ENCODE measurements at regions not wholly inside any gene's neighbourhood (a gene's known extent, or its start where the extent isn't known, plus 50 kb on each side); places are given as distances from the start of the nearest gene placed in this dataset.

- TF ChIP-seq EZH2phosphoT487 (IDR thresholded peaks at IDR 0.05; ENCODE audit: borderline replicate concordance, low read length) (no peak), CTCF (IDR thresholded peaks at IDR 0.05; ENCODE audit: low read depth, low read length, poor library complexity, severe bottlenecking) (no peak)
- Histone ChIP-seq H3K4me2 (ENCODE audit: low read length) (no peak overlapping the region), H3F3A (ENCODE audit: control insufficient read depth, insufficient read depth) (no peaks in the 10 kb centered on the region), H3K27ac (ENCODE audit: low read depth, low read length) (no peak overlapping the region), H3K4me3 (ENCODE audit: low read length) (no peak overlapping the region), H3K9me3 (ENCODE audit: control insufficient read depth, insufficient read depth, low read length) (no peaks in the 10 kb centered on the region), H3K4me1 (ENCODE audit: control insufficient read depth, low read length) (0 out of 2 replicates have a peak, but pooled peaks cover 4% of the 10 kb centered on the region), H4K20me1 (ENCODE audit: control insufficient read depth, insufficient read depth, low read depth, low read length) (no peaks in the 10 kb centered on the region), H3K27me3 (ENCODE audit: control insufficient read depth, low read length) (peaks cover 5% of the 10 kb centered on the region; the same call in 1 of the 2 replicates), H3K36me3 (ENCODE audit: control insufficient read depth, low read length) (no peaks in the 10 kb centered on the region), H3K9me2 (replicated peaks; ENCODE audit: control insufficient read depth, low read length) (no peaks in the 10 kb centered on the region), H3K79me2 (ENCODE audit: control insufficient read depth, low read length) (no peaks in the 10 kb centered on the region)
Measured at GRCh38 chr2:133888107-133888506, 319.8 kb upstream of the NCKAP5 start.

GRCh38 chr2:133888621-133889219, 320.5 kb upstream of the NCKAP5 start:
- Histone ChIP-seq H3K9me2 (replicated peaks; ENCODE audit: control insufficient read depth, low read length) (no peaks in the 10 kb centered on the region), H3K4me2 (ENCODE audit: low read length) (no peak overlapping the region), H3K36me3 (ENCODE audit: control insufficient read depth, low read length) (no peaks in the 10 kb centered on the region), H3F3A (ENCODE audit: control insufficient read depth, insufficient read depth) (no peaks in the 10 kb centered on the region), H3K27me3 (ENCODE audit: control insufficient read depth, low read length) (peaks cover 5% of the 10 kb centered on the region; the same call in 1 of the 2 replicates), H3K9me3 (ENCODE audit: control insufficient read depth, insufficient read depth, low read length) (no peaks in the 10 kb centered on the region), H3K4me1 (ENCODE audit: control insufficient read depth, low read length) (0 out of 2 replicates have a peak, but pooled peaks cover 4% of the 10 kb centered on the region), H3K4me3 (ENCODE audit: low read length) (no peak overlapping the region), H3K79me2 (ENCODE audit: control insufficient read depth, low read length) (no peaks in the 10 kb centered on the region), H3K27ac (ENCODE audit: low read depth, low read length) (no peak overlapping the region), H4K20me1 (ENCODE audit: control insufficient read depth, insufficient read depth, low read depth, low read length) (no peaks in the 10 kb centered on the region)
- TF ChIP-seq CTCF (IDR thresholded peaks at IDR 0.05; ENCODE audit: low read depth, low read length, poor library complexity, severe bottlenecking) = no peak
- no peak for TF ChIP-seq EZH2phosphoT487 (IDR thresholded peaks at IDR 0.05; ENCODE audit: borderline replicate concordance, low read length)

- TF ChIP-seq CTCF (IDR thresholded peaks at IDR 0.05; ENCODE audit: low read depth, low read length, poor library complexity, severe bottlenecking) = no peak
- TF ChIP-seq EZH2phosphoT487 (IDR thresholded peaks at IDR 0.05; ENCODE audit: borderline replicate concordance, low read length) = no peak
Measured at GRCh38 chr2:133892352-133892913, 324.2 kb upstream of the NCKAP5 start.

More at GRCh38 chr2:133892352-133892913, 324.2 kb upstream of the NCKAP5 start:
- Histone ChIP-seq H3F3A (ENCODE audit: control insufficient read depth, insufficient read depth) (no peaks in the 10 kb centered on the region), H4K20me1 (ENCODE audit: control insufficient read depth, insufficient read depth, low read depth, low read length) (no peaks in the 10 kb centered on the region), H3K27ac (ENCODE audit: low read depth, low read length) (no peak overlapping the region), H3K36me3 (ENCODE audit: control insufficient read depth, low read length) (no peaks in the 10 kb centered on the region), H3K79me2 (ENCODE audit: control insufficient read depth, low read length) (no peaks in the 10 kb centered on the region), H3K9me2 (replicated peaks; ENCODE audit: control insufficient read depth, low read length) (no peaks in the 10 kb centered on the region), H3K4me3 (ENCODE audit: low read length) (no peak overlapping the region), H3K4me1 (ENCODE audit: control insufficient read depth, low read length) (no peaks in the 10 kb centered on the region), H3K4me2 (ENCODE audit: low read length) (no peak overlapping the region), H3K9me3 (ENCODE audit: control insufficient read depth, insufficient read depth, low read length) (no peaks in the 10 kb centered on the region), H3K27me3 (ENCODE audit: control insufficient read depth, low read length) (peaks cover under 1% of the 10 kb centered on the region; the same call in 1 of the 2 replicates)

Data from DOHH2 (cell line).